HEK293T (cell line): ENCODE measurements at regions not wholly inside any gene's neighbourhood (a gene's known extent, or its start where the extent isn't known, plus 50 kb on each side); places are given as distances from the start of the nearest gene placed in this dataset.
"Not testable (repeated sequence)": the region's sequence is repeated elsewhere in the genome, so short reads cannot be mapped to it uniquely, and the experiment has no call there.

Experiments used
- ELF4 ChIP-seq: fragments of 450-650 bp; IDR thresholded peaks from 2 replicates; pipeline ENCODE4 v1.6.1; 2017; ENCODE audit warnings: antibody characterized with exemption
- NFRKB ChIP-seq: fragments of 450-650 bp; IDR thresholded peaks from 2 replicates; pipeline ENCODE4 v1.6.1; 2016; ENCODE audit warnings: mild to moderate bottlenecking, moderate library complexity
- ZNF384 ChIP-seq: fragments of 450-650 bp; IDR thresholded peaks from 2 replicates; pipeline ENCODE4 v1.6.1; 2016

DNA sequence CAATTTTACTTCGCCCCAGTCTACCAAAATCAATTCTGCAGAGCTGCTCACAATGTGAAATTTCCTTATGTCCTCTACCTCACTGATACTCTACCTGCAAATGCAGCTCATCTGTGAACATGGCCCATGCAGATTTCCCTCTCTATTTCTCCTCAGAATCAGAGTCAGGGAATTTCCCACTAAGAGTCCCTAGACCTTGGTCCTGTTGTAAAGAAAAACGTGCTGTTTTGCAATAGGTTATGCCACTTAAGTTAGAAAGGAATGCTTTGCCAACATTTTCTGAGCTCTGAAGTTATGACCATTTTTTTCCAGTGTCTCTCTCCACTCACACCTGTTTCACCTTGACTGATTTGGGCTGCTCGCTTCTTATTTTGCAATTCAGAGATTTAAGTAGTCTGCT is 524.0 kb downstream of the TTLL7 start:
- not testable (repeated sequence) for TF ChIP-seq ELF4, ZNF384, NFRKB
